A549 (cell line): ENCODE measurements at regions not wholly inside any gene's neighbourhood (a gene's known extent, or its start where the extent isn't known, plus 50 kb on each side); places are given as distances from the start of the nearest gene placed in this dataset.

ENCODE experiments used
- ATAC-seq, 2 experiments: fragments of 200-7000 bp in 1 of 2; fragments of >200 bp in 1 of 2; cut with Nextera tagmentation in 1 of 2; cut with Tn5 transposase in 1 of 2; 3 replicates each; pipeline versions ENCODE4 v1.8.0 to v1.9.1; 2018 to 2020; ENCODE audit warnings: mild to moderate bottlenecking in 1 of 2, moderate library complexity in 1 of 2
- CTCF ChIA-PET: fragments of 300-600 bp; sonication (Branson Sonifier 250); formaldehyde crosslinking; extraction: SDS; loops from one replicate; lab custom pipeline; 2021; ENCODE audit warnings: antibody characterized with exemption, inconsistent platforms; lab: Yijun Ruan, JAX
- POLR2A ChIA-PET: fragments of 350-600 bp; formaldehyde crosslinking; extraction: SDS; loops from one replicate; lab custom pipeline; 2021; ENCODE audit warnings: antibody characterized with exemption, inconsistent platforms; lab: Yijun Ruan, JAX
- DNase-seq, 2 experiments: peaks; one replicate each; pipeline versions ENCODE4 v3.0.0 to v3.0.0-alpha.2; 2011 to 2016; ENCODE audit warnings: low read depth in 1 of 2, low spot score in 1 of 2
- FAIRE-seq: peaks from 2 replicates; lab custom pipeline; 2011; peaks lifted over from hg19 to GRCh38; lab: Jason Lieb, UNC
- H3K27ac ChIP-seq, 2 experiments: fragments of >200 bp; sonication (Bioruptor Twin); formaldehyde crosslinking; 3 replicates each; pipeline ENCODE4 v1.5.1; 2016 to 2017
- H3K4me1 ChIP-seq: fragments of >200 bp; sonication (Bioruptor Twin); formaldehyde crosslinking; 3 replicates; pipeline ENCODE4 v1.6.1; 2016
- H3K4me2 ChIP-seq: fragments of >200 bp; sonication (Bioruptor Twin); formaldehyde crosslinking; 3 replicates; pipeline ENCODE4 v1.6.1; 2016
- H3K4me3 ChIP-seq: fragments of >200 bp; sonication (Bioruptor Twin); formaldehyde crosslinking; 3 replicates; pipeline ENCODE4 v1.5.1; 2016
- H3K9me3 ChIP-seq: fragments of >200 bp; sonication (Bioruptor Twin); formaldehyde crosslinking; 3 replicates; pipeline ENCODE4 v1.6.1; 2016
- CBX2 ChIP-seq: fragments of 200-600 bp; sonication (generic); IDR thresholded peaks from 2 replicates; pipeline ENCODE4 v1.6.1; 2016; ENCODE audit warnings: low read depth, mild to moderate bottlenecking, borderline replicate concordance
- GATA3 ChIP-seq: IDR thresholded peaks from 2 replicates; pipeline ENCODE4 v1.6.1; 2012; ENCODE audit warnings: borderline replicate concordance
- HDAC2 ChIP-seq: fragments of 200-600 bp; sonication (generic); IDR thresholded peaks from 2 replicates; pipeline ENCODE4 v1.6.1; 2016
- JUNB ChIP-seq: fragments of >200 bp; sonication (Bioruptor Twin); formaldehyde crosslinking; IDR thresholded peaks from 2 replicates; pipeline ENCODE4 v1.6.1; 2016
- KDM5A ChIP-seq: fragments of 200-600 bp; sonication (generic); IDR thresholded peaks from 2 replicates; pipeline ENCODE4 v1.6.1; 2016; ENCODE audit warnings: antibody characterized with exemption, mild to moderate bottlenecking
- MAZ ChIP-seq: fragments of 150-350 bp; IDR thresholded peaks from 2 replicates; pipeline ENCODE4 v1.6.1; 2014; ENCODE audit warnings: antibody characterized with exemption, low read depth, low read length, borderline replicate concordance
- NFE2L2 ChIP-seq: fragments of 150-350 bp; conservative IDR thresholded peaks from 2 replicates; pipeline ENCODE4 v1.6.1; 2014; ENCODE audit warnings: low read length
- NPAS2 ChIP-seq: fragments of 250-450 bp; sonication (Bioruptor Pico); IDR thresholded peaks from 2 replicates; pipeline ENCODE4 v1.8.0; 2022; ENCODE audit warnings: mild to moderate bottlenecking, moderate library complexity, borderline replicate concordance
- PHF8 ChIP-seq: fragments of 200-600 bp; sonication (generic); IDR thresholded peaks from 2 replicates; pipeline ENCODE4 v1.6.1; 2016; ENCODE audit warnings: low read depth, mild to moderate bottlenecking, antibody characterized with exemption, moderate library complexity, borderline replicate concordance
- POLR2A ChIP-seq: IDR thresholded peaks from 2 replicates; pipeline ENCODE4 v1.6.1; 2012; ENCODE audit warnings: mild to moderate bottlenecking, low read length
- RCOR1 ChIP-seq: fragments of 150-350 bp; IDR thresholded peaks from 2 replicates; pipeline ENCODE4 v1.6.1; 2014; ENCODE audit warnings: antibody characterized with exemption, low read length, low read depth
- RFX5 ChIP-seq: fragments of 450-650 bp; IDR thresholded peaks from 2 replicates; pipeline ENCODE4 v1.7.1; 2014; ENCODE audit warnings: antibody characterized with exemption, mild to moderate bottlenecking, moderate library complexity
- RNF2 ChIP-seq: fragments of 200-600 bp; sonication (generic); IDR thresholded peaks from 2 replicates; pipeline ENCODE4 v1.6.1; 2016; ENCODE audit warnings: low read depth, mild to moderate bottlenecking, antibody characterized with exemption, moderate library complexity, borderline replicate concordance
- WGBS: methylation state at CpG from one replicate; pipeline ENCODE4 v1.1.6; 2017; ENCODE audit errors: missing lambda C conversion rate; 5-methylcytosine and 5-hydroxymethylcytosine counted together
- TF ChIP-seq, protein P1 (sequence below): fragments of 250-450 bp; sonication (Bioruptor Pico); IDR thresholded peaks from 2 replicates; pipeline ENCODE4 v1.5.0; 2020; ENCODE audit warnings: low read depth, mild to moderate bottlenecking, moderate library complexity
- TF ChIP-seq, protein P2 (sequence below): fragments of 250-450 bp; sonication (Bioruptor Pico); IDR thresholded peaks from 2 replicates; pipeline ENCODE4 v1.5.0; 2021; ENCODE audit warnings: mild to moderate bottlenecking, moderate library complexity, borderline replicate concordance
- TF ChIP-seq, protein P3 (sequence below): IDR thresholded peaks from 2 replicates; pipeline ENCODE4 v1.6.1; 2012; ENCODE audit warnings: low read depth, borderline replicate concordance
- TF ChIP-seq, protein P4 (sequence below): fragments of 200-600 bp; sonication (generic); IDR thresholded peaks from 2 replicates; pipeline ENCODE4 v1.6.1; 2016; ENCODE audit warnings: antibody characterized with exemption, mild to moderate bottlenecking, moderate library complexity
- TF ChIP-seq, protein P5 (sequence below): fragments of >200 bp; sonication (Bioruptor Twin); formaldehyde crosslinking; IDR thresholded peaks from 3 replicates; pipeline ENCODE4 v1.6.1; 2016

DNA sequence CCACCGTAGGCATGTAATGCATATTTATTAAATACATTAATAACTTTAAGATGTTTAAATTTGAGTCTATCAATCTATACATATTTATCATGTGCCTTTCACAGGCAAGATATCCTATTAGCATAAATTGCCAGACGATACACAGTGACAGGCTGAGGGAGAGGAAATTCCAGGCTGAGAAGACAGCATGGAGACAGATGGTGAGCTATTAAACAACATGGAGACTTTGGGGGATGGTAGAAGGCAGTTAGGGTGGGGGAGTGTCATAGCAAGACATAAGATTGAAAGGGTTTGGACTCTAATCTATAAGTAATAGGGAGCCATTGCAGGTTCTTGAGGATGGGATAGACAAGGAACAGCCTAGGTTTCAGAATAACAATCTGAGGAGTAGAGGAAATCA, 138.5 kb downstream of the NXPE2 start:
- CTCF ChIA-PET: no interaction called here
- ATAC-seq (no peak), FAIRE-seq (no peak)

DNA sequence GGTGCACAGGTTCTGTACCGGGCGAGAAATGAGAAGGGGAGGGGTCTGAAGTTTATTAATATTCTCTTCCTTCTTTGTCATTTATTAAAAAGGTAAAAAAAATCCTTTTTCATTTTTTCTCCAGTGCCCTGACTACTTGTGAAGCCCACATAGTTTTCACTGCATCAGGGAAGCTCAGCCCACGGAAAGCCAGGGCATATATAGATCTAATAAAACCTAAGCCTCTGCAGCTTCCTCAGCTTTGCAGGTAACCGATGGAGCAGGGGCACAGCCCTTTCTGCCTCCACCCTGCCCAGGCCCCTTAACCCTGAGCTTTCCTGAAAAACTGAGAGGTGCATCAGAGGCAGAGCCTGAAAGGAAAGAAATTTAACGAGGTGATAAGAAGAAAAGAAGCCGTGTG, 140.1 kb downstream of the NXPE2 start:
- H3K4me3 ChIP-seq: no peak overlapping the region
- ATAC-seq: no peak
- H3K4me2 ChIP-seq: no peak overlapping the region
- POLR2A ChIA-PET: no interaction called here
- 2% methylated on average over 5 of the region's 6 CpGs for WGBS
- DNase-seq: no peak
- no peaks in the 10 kb centered on the region for H3K9me3 ChIP-seq
- H3K4me1 ChIP-seq: no peaks in the 10 kb centered on the region
- no peak overlapping the region for H3K27ac ChIP-seq
- TF ChIP-seq, protein P1, sequence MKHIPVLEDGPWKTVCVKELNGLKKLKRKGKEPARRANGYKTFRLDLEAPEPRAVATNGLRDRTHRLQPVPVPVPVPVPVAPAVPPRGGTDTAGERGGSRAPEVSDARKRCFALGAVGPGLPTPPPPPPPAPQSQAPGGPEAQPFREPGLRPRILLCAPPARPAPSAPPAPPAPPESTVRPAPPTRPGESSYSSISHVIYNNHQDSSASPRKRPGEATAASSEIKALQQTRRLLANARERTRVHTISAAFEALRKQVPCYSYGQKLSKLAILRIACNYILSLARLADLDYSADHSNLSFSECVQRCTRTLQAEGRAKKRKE (CRISPR knock-in tag): no peak
- no peak for TF ChIP-seq CBX2
- no peak for TF ChIP-seq JUNB
- TF ChIP-seq POLR2A: no peak
- TF ChIP-seq RCOR1: no peak
- no peak for TF ChIP-seq RFX5
- TF ChIP-seq NFE2L2: no peak
- no peak for FAIRE-seq
- CTCF ChIA-PET: no interaction called here

More for the DNA sequence above, 138.5 kb downstream of the NXPE2 start:
- WGBS: 9% methylated on average over 2 of the region's 2 CpGs
- H3K27ac ChIP-seq: no peak overlapping the region
- H3K4me1 ChIP-seq: no peaks in the 10 kb centered on the region
- TF ChIP-seq RNF2 (no peak), NPAS2 (CRISPR knock-in tag) (no peak), RCOR1 (no peak), MAZ (no peak), CBX2 (no peak), PHF8 (no peak), GATA3 (no peak), KDM5A (no peak)
- TF ChIP-seq, protein P1 (CRISPR knock-in tag): no peak
- H3K4me2 ChIP-seq: no peak overlapping the region
- DNase-seq: no peak
- H3K9me3 ChIP-seq: no peaks in the 10 kb centered on the region
- no peak overlapping the region for H3K4me3 ChIP-seq
- POLR2A ChIA-PET: no interaction called here

DNA sequence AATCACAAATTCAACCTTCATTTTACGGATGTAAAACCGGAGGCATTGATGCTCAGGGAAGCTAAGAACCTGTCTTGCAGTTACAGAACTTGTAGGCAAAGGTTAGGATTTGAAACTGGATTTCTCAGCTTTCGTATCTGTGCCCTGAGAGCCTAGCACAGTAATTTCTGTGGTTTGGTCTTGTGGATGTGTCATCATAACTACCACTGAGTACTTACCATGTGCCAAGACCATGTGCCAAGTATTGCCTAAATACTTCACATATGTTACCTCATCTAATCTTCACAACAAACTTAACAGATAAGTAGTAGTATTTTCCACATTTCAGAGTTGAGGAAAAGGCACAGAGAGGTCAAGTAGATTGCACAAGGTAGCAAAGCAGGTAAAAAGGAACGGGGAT, 140.7 kb downstream of the NXPE2 start:
- Histone ChIP-seq H3K27ac (no peak overlapping the region), H3K9me3 (no peaks in the 10 kb centered on the region), H3K4me3 (no peak overlapping the region), H3K4me2 (no peak overlapping the region), H3K4me1 (no peaks in the 10 kb centered on the region)
- ATAC-seq (no peak), DNase-seq (no peak), FAIRE-seq (no peak)
- POLR2A ChIA-PET: no interaction called here
- TF ChIP-seq NPAS2 (CRISPR knock-in tag): no peak
- TF ChIP-seq, protein P2, sequence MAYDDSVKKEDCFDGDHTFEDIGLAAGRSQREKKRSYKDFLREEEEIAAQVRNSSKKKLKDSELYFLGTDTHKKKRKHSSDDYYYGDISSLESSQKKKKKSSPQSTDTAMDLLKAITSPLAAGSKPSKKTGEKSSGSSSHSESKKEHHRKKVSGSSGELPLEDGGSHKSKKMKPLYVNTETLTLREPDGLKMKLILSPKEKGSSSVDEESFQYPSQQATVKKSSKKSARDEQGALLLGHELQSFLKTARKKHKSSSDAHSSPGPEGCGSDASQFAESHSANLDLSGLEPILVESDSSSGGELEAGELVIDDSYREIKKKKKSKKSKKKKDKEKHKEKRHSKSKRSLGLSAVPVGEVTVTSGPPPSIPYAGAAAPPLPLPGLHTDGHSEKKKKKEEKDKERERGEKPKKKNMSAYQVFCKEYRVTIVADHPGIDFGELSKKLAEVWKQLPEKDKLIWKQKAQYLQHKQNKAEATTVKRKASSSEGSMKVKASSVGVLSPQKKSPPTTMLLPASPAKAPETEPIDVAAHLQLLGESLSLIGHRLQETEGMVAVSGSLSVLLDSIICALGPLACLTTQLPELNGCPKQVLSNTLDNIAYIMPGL: no peak
- TF ChIP-seq POLR2A: no peak
- TF ChIP-seq RFX5: no peak
- TF ChIP-seq HDAC2: no peak
- TF ChIP-seq, protein P3, sequence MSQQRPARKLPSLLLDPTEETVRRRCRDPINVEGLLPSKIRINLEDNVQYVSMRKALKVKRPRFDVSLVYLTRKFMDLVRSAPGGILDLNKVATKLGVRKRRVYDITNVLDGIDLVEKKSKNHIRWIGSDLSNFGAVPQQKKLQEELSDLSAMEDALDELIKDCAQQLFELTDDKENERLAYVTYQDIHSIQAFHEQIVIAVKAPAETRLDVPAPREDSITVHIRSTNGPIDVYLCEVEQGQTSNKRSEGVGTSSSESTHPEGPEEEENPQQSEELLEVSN: no peak
- TF ChIP-seq, protein P4, sequence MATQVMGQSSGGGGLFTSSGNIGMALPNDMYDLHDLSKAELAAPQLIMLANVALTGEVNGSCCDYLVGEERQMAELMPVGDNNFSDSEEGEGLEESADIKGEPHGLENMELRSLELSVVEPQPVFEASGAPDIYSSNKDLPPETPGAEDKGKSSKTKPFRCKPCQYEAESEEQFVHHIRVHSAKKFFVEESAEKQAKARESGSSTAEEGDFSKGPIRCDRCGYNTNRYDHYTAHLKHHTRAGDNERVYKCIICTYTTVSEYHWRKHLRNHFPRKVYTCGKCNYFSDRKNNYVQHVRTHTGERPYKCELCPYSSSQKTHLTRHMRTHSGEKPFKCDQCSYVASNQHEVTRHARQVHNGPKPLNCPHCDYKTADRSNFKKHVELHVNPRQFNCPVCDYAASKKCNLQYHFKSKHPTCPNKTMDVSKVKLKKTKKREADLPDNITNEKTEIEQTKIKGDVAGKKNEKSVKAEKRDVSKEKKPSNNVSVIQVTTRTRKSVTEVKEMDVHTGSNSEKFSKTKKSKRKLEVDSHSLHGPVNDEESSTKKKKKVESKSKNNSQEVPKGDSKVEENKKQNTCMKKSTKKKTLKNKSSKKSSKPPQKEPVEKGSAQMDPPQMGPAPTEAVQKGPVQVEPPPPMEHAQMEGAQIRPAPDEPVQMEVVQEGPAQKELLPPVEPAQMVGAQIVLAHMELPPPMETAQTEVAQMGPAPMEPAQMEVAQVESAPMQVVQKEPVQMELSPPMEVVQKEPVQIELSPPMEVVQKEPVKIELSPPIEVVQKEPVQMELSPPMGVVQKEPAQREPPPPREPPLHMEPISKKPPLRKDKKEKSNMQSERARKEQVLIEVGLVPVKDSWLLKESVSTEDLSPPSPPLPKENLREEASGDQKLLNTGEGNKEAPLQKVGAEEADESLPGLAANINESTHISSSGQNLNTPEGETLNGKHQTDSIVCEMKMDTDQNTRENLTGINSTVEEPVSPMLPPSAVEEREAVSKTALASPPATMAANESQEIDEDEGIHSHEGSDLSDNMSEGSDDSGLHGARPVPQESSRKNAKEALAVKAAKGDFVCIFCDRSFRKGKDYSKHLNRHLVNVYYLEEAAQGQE: no peak
- TF ChIP-seq, protein P5, sequence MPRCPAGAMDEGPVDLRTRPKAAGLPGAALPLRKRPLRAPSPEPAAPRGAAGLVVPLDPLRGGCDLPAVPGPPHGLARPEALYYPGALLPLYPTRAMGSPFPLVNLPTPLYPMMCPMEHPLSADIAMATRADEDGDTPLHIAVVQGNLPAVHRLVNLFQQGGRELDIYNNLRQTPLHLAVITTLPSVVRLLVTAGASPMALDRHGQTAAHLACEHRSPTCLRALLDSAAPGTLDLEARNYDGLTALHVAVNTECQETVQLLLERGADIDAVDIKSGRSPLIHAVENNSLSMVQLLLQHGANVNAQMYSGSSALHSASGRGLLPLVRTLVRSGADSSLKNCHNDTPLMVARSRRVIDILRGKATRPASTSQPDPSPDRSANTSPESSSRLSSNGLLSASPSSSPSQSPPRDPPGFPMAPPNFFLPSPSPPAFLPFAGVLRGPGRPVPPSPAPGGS: no peak
- CTCF ChIA-PET: no interaction called here
- 3% methylated on average over 4 of the region's 4 CpGs for WGBS
